HG03342 (cell line): ENCODE measurements at regions not wholly inside any gene's neighbourhood (a gene's known extent, or its start where the extent isn't known, plus 50 kb on each side); places are given as distances from the start of the nearest gene placed in this dataset.

Source experiments
- ATAC-seq: cut with Tn5 transposase; IDR thresholded peaks from one replicate; pipeline ENCODE4 v1.9.1; 2021; ENCODE audit warnings: mild to moderate bottlenecking, moderate library complexity; ENCODE audit not compliant: unreplicated experiment

DNA sequence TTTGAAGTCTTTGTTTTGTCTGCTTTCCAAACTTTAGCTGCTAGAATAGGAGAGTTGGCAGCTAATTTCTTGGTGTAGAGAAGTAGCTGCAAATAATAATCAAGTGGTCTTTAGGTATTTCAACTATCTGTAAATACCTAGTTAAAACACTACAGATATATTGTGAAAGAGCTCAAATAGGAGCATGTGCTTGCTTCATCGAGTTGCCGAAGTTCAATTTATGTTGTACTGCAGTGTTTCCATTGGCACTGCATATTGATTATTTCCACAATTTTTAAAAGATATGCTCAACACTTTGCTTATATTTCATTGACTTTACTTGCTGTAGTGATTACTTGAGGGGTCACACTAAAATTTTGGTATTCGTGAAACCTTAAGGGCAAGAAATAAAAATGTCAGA lies 131.6 kb upstream of the BMP4 start:
- no peak for ATAC-seq

DNA sequence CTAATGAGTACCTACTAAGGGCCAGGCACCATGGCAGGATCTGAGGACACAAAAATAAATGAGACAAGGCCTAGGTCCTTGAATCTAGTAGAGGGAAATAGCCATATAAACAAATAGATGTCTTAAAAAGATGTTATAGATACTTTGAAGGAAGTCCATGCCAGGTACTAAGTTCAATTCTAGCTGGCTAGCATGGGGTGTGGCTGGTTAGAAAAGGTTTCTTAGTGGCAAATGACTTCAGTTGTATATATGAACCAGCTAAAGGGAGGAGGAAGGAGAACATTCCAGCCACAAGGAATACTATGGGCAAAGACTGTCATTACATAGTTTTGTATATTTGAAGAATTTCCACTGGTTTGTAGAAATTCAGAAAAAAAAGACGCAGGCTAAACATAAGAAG lies 133.6 kb upstream of the BMP4 start:
- ATAC-seq, result no peak

DNA sequence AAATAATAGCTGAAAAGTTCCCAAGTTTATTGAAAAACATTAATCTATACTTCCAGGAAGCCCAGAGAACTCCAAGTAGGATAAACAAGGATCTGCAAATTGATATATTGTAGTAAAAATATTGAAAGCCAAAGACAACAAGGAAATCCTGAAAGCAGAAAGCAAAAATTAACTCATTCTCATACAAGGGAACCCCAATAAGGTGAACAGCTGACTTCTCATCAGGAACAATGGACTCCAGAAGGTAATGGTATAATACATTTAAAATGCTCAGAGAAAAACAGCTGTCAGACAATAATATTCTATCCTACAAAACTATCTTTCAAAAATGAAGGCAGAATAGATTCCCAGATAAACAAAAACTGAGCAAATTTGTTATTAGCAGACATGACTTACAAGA lies 138.1 kb upstream of the BMP4 start:
- no peak for ATAC-seq

DNA sequence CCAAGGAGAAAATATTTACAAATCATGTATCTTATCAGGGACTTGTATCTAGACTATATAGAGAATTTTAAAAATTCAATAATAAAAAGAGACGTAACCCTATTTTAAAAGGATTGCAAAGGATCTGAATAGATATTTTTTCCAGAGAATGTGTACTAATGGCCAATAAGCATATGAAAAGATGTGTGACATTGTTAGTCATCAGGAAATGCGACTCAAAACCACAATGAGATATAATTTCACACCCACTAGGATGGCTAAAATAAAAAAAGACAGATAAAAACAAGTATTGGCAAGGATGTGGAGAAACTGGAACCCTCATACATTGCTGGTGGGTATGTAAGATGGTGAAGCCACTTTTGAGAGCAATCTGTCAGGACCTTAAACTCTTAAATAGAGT lies 141.9 kb upstream of the BMP4 start:
- no peak for ATAC-seq

DNA sequence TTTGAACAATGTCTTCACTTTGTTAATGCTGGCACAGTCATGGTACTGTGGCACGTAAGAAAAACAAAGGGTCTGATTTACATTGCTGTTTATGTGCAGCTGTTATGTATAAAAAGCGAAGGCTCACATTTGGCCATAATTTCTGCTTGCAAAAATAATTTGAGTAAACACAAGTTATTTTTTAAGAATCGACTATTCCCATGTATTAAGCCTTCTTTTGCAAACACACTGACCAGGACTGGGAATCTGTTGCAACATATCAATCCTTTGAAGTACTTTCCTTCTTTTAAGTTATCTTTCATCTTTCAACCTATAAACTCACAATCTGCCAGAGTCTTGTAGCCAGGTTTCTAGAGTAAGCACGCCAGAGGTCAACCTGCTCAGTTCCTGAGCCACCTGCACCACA lies 145.4 kb upstream of the BMP4 start:
- no peak for ATAC-seq

DNA sequence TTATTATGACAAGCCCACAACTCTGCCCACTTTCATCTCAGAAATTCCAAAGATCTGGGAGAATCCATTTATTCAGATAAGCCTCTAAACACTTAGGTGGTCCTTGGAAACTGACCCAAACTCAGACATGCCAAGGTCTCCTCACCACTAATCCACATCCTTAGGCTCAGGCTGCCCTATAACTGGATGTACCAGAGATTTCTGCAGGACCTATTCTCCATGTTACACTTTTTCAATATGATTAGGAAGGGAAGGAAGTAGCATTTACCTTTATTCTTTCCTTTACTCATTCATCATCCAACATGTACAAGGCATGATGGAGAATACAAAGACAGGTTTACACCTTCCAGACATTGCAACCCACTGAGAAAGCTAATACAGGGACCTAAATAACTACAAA lies 145.9 kb upstream of the BMP4 start:
- ATAC-seq, result no peak

DNA sequence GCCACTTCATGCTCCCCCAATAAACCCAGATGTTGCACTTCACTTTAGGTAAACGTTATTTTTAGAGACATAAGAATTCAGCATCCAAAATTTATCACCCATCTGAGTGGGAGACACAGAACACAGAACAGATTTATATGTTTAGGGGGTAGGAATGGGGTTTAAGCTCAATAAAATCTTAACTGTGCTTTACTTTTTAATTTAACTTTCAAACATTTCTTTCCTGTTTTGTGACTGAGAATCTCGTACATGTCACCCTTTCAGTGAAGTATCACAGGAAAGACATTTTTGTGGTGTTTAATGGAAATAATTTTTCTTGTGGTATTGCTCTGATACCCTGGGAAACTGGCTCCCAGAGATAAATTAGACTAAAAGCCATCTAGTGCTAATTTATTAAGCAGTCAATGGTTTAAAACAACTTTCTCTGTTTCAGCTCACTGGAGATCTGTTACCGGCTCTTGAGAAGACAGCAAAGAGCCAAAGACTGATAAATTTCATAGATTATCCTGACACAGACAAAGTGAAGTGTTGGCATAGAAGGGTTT lies 148.0 kb upstream of the BMP4 start:
- ATAC-seq, result no peak

DNA sequence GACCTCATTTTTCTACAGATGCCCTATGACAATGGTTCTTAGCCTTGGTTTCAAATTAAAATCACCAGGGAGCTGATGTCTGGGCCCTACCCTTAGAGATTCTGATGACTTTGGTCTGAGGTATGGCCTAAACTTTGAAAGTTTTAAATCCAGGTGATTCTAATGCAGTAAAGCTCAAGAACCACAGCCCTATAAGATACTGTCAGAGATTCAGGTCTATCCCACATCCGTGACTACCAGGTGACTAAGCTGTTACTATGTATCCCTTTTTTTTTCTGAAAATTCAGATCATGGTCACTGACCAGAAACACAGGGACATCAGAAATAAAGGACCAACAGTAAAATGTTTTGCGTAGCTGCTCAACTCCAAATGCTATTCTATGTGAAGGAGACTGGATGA lies 148.8 kb upstream of the BMP4 start:
- no peak for ATAC-seq

DNA sequence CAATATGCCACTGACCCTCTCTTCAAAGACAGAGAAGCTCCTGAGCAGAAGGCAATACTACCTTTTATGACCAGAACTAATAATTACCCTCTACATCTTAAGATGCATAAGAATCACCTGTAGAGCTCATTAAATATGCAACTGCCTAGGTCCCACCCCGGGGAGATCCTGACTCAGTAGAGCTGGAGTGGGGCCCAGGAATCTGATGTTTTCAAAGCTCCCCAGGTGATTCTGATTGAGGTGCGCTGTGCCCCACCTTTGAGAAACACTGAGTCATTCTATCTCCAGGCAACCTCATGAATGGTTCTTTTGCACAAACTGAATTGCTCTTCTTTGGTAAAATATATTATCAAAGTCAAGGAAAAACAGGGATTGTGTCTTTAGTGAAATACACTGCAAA lies 149.3 kb upstream of the BMP4 start:
- ATAC-seq, result no peak

DNA sequence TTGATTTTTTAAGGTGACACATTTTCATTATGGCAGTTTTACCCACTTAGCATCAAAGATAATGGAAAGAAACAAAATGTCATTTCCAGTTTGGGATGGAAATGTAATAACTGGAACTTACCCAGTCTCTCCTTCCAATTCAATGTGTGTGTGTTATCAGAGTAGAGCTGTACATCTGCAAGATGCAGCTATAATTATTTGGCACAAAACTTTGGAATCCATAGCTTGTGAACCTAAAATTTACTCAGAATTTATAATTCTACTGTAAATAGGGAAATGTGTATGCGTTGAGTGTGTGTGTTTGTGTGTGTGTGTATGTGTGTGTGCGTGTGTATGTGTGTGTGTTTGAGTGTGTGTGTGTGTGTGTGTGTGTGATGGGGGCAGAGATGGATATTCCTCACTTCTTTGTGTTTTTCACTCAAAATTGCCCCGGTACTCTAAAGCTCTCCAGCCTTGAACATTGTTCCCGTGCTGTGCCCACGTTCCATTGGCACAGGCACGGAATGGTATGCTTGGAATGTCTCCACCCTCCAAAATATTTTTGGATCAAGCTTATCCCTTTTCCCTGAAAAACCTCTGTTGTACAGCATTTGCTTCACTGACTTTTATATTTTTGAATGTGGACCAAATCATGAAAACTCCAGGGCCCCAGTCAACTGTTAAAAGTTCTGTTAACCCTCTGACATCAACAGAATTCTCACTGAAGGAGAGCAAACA lies 150.2 kb upstream of the BMP4 start:
- no peak for ATAC-seq

DNA sequence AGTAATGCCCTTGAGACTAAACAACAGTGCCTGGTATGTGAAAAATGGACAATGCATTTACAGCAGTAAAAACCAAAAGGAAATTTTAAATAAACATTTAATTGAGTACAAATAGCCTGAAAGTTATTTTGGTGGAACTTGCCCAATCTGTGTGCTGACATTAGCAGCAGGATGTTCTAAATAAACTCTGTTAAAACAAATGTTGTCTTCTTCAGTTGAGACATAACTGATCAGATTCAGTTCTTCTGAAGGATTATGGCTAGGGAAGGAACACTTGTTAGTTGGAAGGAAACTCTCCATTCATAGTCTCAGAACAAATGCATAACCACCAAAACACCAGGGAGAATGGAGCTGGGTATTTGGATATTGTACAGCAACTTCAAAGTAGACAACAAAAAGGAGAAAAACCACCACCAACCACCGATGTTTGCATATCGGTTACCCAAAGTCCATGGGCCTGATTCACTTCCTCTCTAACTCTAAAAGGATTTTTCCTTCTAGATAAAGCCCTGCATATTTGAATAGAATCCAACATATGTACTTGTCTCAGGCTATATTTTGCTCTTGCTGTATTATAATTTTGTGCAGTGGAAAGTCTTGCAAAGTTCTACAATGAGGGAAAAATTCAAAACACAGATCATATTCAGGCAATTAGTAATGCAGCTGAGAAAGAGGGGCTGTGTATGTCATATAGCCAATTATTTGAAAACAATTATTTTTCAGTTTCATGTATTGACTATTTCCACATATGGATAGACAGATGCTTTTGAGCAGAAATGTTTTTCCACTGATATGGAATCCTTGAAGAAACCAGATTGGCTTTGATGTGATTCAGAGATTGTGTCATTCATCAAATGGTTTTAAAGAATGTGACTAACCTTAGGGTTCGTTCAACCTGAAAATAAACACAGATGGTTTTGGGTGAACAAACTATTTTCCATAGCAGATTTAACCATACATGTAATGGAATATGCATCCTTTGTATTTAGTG lies 152.2 kb upstream of the BMP4 start:
- ATAC-seq, result no peak

DNA sequence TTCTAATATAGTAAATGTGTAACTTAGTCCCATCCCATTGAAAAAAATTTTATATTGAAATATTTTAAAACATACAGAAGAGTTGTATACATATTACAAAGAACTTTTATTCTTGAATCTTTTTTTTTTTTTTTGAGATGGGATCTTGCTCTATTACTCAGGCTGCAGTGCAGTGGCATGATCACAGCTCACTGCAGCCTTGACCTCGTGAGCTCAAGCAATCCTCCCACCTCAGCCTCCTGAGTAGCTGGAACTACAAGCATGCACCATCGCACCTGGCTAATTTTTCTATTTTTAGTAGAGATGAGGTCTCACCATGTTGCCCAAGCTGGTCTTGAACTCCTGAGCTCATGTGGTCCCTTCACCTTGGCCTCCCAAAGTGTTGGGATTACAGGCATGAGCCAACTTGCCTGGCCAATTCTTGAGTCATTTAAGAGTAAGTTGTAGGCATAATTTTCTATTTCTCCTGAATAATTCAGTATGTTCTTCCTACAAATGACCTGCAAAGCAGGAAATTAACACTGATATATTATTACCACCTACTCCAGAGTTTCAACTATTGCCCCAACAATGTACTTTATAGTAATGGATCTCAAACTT lies 153.0 kb upstream of the BMP4 start:
- no peak for ATAC-seq

DNA sequence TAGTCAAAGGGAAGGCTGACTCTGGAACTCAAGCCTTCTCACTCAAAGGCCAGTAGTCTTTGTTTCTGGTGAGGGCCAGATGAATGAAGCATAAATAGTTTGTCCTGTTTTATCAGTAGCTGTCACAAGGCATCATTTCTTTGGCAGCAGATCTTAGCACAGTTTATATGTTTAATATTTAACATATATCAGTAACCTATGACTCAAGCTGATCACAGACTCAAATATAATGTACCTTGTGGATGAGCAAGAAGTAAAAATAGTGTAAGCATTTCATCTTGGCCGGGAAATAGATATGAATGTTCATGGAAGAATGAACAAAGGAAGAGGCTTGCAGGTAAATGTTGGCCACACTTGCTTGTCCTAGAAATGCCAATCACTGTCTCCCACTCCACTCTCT lies 158.3 kb upstream of the BMP4 start:
- ATAC-seq, result no peak

DNA sequence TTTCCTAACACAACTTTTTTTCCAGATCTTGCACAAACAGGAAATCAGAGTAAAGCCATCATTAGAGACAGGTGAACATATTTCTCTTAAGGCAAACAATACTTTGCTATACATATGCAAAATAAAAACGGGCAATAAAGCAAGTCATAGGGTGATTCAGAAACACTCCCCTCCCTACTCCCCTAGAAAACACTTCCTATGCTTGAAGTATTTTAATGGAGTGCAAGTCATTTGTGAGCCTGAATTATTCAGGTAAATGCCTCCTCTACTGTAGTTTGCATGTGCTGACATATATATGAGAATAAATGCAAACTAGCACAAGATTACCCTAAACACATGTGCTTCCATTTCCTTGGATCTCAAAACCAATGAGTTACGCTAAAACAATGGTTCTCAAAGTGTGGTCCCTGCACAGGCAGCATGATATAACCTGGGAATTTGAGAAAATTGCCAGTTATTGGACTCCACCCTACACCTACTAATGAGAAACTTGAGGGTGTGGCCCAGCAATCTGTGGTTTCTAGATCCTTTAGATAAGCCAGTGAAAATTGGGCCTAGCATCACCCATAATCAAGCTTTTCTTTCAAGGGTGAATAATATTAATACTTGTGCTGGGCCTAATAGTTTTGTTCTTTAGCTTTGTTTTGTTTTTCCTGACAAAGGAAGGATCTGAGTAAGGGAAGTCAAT lies 159.7 kb upstream of the BMP4 start:
- ATAC-seq, result no peak

DNA sequence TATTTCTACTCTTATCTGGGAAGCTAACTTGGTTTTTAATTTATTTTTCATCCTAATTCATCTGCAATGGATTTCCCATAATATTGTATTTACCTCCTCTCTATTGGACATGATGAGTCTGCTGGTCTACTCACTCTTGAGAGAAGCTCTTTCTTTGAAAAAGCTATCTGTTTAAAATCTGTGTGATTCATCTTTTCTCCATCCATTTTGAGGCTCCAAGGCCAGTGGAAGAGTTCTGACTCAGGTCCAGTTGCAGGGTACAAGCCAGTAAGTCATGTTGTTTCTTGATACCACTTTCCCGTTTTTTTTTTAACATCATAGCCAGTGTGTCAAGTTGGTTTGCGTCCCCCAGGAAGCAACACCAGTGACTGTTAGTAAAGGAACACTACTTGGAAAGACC lies 160.3 kb upstream of the BMP4 start:
- ATAC-seq, result no peak

DNA sequence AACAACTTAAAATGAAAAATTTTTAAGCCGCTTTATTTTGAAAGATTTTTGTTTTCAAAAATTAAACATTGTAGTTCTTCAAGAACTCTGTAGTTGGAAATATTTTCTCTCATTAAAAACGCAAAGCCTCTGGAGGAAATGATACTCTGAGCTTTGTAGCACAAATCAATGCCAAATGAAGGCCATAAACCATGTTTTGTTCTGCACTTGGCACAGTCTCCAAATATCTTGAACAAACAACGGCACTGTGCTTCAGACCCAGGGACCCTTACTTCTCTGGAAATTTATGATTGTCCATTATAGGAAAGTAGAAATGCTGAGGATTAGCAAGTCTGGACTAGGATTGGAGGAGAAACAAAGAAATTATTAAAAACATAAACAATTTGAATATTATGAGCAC lies 160.8 kb upstream of the BMP4 start:
- no peak for ATAC-seq

DNA sequence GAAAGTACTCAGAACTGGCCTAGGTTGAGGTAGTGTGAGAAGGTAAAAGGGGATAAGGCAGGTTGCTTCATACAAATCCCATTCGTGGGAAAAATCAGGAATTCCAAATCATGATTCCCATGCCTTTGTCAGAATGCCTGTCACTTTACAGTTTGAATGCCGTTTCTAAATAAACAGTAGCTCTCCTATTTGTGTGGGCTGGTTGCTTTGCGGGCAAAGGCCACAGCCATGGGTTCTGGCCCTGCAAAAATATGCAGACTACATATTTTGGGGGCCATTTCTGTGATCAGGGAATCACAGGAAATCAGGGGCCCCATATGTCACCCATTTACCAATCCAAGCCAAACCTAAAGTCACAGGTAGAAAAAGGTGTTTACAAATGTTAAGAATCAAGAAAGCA lies 161.3 kb upstream of the BMP4 start:
- ATAC-seq, result no peak

DNA sequence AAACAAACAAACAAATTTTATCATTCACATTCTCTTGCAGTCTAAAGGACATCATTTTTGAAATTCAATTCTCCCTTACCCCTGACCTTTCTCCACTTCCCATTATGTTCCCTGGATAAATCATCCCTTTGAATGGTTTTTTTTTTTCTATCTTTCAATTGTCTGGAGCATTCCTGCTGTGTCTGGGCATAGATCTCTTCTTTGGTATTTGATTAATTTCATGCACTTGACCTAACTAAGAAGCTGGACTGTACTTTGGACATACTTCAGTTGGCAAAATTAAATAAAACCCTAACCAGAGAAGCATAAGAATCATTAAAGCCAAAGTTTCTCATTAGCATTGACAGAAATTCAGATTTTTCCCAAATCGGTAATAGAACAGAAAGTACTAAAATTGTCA lies 163.6 kb upstream of the BMP4 start:
- ATAC-seq, result no peak

DNA sequence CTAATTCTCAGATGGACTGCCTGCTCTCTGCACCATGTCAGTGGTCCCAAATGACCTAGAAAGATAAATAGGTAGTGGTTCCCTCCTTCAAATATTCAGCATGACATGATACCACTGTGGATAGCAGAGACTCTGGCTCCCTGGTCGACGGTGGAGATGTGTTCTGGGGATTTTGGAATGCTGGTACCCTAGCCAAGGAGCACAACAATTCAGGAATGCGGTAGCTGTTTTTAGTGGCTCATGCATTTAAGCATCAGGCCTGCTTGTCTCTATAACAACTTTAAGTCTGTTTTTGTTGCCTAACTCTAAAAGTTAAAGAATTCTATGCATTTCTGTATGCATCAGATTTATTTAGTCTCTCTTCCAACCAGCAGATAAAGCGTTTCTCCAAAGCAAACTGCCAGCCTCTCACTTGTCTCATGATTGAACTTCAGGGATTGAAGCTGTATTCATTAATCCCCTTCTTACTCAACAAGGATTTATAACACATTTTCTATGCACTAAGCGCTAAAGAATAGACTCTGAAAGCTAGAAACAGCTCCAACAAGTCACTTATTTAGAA lies 164.9 kb upstream of the BMP4 start:
- ATAC-seq, result no peak

DNA sequence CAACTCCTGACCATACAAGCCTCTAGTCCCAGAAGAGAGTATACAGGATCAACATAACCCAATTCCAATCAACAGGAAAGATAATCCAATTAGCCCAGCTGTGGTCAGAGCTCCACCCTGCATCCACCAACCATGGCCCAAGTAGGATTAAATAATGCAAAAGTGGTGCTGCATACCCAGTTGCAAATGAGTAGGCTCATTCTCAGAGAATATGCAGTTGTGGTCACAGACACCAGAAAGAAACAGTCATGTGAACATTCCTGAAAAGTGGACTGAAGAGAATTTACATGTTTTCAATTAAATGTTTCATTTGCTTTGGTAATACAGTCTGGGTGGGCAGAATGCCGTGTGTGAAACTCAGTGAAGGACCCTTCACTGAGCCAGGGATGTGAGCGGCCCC lies 167.2 kb upstream of the BMP4 start:
- no peak for ATAC-seq

DNA sequence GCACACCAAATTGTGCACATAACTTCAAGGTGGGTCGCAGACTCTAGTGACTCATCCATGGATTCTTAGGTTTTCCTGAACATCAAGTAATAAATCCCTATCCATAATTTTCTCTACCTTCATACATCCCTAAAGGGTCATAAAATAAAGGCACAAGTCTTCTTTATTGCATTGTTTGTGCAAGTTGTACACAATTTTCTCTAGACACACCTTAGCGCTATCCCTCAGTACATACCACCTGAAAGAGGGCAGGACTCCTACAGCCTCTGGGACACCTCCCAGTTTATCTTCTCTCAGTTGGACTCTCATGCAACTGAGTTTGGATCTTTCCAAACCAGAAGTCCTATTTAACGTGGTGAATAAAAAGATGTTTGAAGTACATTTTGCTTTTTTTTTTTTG lies 168.5 kb upstream of the BMP4 start:
- ATAC-seq, result no peak
